GM19023 (cell line): ENCODE measurements at regions not wholly inside any gene's neighbourhood (a gene's known extent, or its start where the extent isn't known, plus 50 kb on each side); places are given as distances from the start of the nearest gene placed in this dataset.

Experiments
- ATAC-seq: cut with Tn5 transposase; IDR thresholded peaks from one replicate; pipeline ENCODE4 v1.9.1; 2021; ENCODE audit warnings: mild to moderate bottlenecking, moderate library complexity; ENCODE audit not compliant: unreplicated experiment

GRCh38 chr6:77535172-77535571, 71.9 kb upstream of the HTR1B start:
- no peak for ATAC-seq

GRCh38 chr6:77536701-77537100, 73.4 kb upstream of the HTR1B start:
- no peak for ATAC-seq

- no peak for ATAC-seq
Observed at GRCh38 chr6:77543601-77544000, 80.3 kb upstream of the HTR1B start.

GRCh38 chr6:77548190-77548589, 84.9 kb upstream of the HTR1B start:
- ATAC-seq = peak; percentile 26

- peak; percentile 45 for ATAC-seq
Observed at GRCh38 chr6:77548662-77549366, 85.5 kb upstream of the HTR1B start.

GRCh38 chr6:77551135-77551534, 87.8 kb upstream of the HTR1B start:
- ATAC-seq = no peak

GRCh38 chr6:77561768-77562314, 91.0 kb upstream of the MEI4 start:
- no peak for ATAC-seq

GRCh38 chr6:77565370-77565769, 87.5 kb upstream of the MEI4 start:
- no peak for ATAC-seq

- ATAC-seq = no peak
Observed at GRCh38 chr6:77566235-77566634, 86.6 kb upstream of the MEI4 start.

GRCh38 chr6:77568570-77568969, 84.3 kb upstream of the MEI4 start:
- ATAC-seq = no peak

GRCh38 chr6:77573843-77574242, 79.0 kb upstream of the MEI4 start:
- ATAC-seq = no peak

GRCh38 chr6:77587963-77588362, 64.9 kb upstream of the MEI4 start:
- ATAC-seq = no peak
